CD4-positive, alpha-beta T cell treated with Interleukin-17A for 1 hour (primary cell): ENCODE measurements at regions not wholly inside any gene's neighbourhood (a gene's known extent, or its start where the extent isn't known, plus 50 kb on each side); places are given as distances from the start of the nearest gene placed in this dataset.
"Not testable (repeated sequence)": the region's sequence is repeated elsewhere in the genome, so short reads cannot be mapped to it uniquely, and the experiment has no call there.

Source experiments
- DNase-seq: peaks from one replicate; pipeline ENCODE4 v3.0.0-alpha.2; 2020

DNA sequence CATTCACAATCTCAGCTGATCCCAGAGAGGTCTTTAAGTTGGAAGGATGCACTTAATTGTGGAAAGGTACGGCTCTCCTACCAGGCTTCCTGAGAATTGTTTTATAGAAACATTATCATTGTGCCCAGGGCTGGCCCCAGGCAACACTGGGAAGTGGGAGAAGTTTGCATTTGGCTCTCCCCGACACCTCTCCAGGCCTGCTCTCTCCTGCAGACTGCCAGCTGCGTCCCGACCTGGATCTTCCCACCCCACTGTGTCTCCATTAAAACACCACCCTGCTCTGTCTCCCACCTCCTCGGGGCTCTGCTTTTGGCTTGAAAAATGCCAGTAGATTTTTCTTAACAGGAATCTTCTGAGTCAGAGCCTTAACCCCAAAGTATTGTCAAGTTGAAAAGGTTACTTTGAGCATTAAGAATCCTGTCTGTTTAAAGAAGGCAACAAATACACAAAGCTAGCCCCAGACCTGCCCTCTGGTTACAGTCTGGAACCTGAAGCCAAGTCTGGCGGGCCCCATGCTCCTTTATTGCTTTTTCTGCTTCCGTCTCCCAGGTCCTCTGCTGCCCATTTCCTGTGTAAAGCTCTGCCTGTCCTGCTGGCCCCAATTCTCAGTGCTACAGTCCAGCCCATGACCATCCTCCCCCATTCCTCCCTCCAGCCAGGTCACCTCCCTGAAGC lies 530.2 kb downstream of the SOX6 start:
- DNase-seq, result no peak

DNA sequence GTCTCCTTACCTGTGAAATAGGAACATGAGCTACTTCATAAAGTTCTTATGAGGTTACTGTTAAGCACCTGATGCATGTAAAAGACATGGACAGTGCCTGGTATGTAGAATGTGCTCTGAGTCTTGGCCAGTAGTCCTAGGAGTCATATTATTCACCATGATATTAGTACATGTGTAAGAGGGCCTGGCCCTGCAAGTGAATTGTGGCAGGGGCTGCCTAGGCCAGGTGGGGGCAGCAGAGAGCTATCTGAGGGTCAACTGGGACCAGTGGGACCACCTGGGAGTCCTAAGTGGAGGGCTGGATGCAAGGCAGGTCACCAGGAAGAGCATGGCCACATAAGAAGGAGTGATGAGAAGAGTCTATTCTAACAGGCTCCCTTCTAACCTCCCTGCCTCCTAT lies 529.5 kb downstream of the SOX6 start:
- DNase-seq, result no peak

DNA sequence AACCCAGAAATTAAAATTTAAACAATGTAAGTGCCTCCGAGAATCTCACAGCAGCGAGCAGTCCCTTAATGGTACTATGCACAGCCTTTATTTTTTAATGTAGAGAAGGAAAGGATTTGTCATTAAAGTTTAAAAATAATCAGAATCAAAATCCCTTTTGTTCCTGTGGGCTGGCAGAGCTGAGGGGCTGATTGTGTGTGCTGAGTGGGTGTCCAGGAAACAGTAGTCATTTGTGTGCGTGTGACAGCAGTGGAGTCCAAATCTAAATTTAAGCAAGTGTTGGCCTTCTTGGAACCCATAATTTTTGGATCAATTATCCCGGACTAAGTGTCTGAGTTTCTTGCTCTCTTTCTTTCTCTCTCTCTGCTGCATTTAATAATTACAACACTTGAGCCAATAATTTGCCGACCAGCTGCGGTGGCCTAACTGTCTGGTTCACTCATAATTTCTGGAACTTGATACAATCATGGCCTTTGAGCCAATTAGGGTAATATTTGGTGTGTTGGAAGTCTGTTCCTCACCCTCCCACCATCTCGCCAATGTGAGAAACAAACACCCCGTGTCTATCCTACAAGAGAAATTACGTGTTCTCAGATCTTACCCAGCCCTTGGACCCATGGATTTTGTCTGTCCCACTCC lies 528.0 kb downstream of the SOX6 start:
- DNase-seq, result no peak

DNA sequence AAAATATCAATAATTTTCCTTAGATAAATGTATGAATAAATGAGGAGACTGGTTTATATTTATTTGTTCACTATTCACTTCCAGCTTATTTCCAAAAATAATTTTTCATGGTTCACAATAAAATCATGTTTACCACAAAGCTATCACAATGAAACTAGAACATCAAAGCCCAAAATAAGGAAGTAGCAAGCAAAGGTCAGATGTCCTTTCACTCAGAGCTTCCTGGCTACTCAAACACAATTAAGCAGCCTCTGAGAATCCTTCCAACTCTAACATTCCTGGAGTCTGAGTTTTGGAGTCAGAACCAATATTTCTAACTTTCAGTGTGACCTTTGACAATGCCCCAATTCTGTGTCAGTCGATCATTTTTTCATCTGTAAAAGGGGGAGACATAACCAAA lies 527.0 kb downstream of the SOX6 start:
- no peak for DNase-seq

DNA sequence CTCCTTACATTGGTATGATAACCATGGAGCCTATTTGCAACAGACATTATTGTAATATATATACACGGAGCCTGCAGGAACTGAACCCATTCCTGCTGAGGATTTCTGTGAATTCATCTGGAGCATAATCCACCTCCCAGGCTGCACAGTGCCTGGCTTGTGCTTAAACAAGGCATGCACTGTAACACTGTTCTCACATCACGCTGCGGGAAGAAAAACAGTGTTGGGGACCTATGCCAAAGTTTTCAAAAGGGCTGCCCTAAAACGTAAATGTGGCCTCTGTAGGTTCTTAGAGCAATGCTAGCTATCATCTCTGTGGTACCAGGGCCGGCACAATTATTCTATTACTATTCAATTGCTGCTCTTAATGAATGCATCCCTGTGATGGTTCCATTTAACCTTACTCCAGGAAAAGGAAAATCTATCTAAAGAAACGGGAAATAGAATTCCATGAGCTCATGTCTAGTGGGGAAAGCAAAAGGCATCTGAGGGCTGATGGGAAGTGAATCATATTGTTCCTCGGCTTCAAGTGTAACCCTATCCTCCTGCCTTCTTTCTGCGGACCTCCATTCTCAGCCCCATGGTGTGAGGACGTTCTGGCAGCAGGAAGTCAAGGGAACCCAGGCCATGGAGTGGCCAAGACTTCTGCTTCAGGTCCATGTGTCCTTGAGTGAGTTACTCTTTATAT lies 525.5 kb downstream of the SOX6 start:
- no peak for DNase-seq

DNA sequence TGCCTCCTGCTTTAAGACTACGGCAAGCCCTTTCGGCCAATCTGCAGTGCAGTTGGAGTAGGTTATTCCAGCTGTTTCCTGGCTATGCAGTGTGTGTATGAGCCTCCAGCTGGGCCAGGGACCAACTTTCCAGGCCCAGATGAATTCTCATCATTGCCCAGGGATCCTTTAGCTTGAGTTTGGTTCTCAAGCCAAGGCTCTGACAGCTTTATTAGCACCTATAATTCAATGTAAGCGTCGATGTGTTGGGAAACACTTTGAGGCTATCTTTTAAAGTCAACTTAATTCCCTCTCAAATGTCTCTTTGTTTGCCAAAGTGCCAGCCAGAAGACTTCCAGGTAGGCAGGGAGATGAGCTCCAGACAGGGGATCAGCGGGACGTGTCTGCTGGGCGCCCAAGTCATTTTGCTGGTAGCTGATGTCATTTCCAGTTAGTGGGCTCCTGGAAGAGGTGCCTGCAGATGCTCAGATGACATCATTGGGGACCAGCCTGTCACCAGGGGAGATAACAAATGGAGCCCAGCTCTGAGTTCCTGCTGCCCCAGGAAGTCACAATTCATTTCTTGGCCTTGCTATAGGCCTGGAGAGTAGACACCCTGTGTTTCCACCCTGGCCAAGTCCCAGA lies 520.4 kb downstream of the SOX6 start:
- DNase-seq, result no peak

DNA sequence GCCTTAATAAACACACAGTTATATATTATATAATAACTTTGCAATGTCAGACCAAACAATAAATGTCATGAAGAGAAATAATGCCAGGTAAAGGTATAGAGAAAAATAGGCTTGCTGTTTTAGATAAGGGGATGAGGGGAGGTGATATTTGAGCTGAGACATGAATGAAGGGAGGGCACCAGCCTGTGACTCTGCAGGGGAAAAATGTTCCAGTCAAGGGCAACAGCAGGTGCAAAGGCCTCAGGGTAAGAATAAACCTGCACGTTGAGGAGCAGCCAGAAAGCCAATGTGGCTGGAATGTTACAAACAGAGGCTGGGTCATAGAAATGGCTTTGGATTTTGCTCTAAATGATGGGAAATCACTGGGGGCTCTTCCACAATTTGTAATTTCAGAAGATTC lies 519.6 kb downstream of the SOX6 start:
- DNase-seq, result no peak

DNA sequence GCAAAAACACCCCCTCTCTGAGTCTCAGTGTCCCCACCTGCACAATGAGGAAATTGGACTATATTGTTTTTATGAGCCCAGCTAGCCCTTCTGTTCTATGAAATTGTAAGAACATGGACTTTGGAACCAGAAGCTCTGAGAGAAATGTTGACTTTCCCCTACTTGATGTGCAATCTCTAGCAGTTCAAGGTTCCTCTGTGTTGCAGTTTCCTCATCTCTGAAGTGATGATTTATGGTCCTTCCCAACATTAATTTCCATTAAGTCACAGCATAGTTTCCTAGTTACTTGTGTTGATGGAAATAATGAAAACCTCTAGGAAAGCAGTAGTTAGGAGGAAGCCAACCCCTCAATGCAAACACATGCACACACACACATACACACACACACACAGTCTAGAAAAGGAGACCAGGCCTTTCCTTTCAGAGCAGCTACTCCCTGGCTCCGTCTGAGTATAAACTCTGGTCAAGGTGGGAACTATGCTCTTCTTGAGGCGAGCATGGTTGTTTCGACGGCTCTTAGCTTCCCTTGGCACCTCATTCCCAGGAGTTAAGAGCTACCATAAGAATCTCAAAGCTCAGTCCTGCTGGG lies 518.4 kb downstream of the SOX6 start:
- no peak for DNase-seq

DNA sequence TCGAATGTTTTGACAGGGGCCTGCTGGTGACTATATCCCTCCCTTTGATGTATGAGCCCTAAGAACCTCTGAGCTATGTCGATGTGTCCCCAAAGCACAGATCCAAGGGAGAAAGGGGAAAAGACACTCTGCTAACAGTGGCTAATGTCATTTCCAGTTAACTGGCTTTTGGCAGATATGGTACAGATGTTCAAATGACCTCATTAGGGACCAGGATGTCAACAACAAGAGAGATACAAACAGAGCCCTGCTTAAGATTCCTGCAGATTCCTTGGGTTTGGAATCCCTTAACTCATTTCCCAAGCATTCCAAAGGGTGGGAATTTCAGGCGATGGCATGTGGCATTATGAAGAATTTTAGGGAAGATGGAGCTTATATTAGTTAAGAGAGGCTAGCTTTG lies 517.3 kb downstream of the SOX6 start:
- no peak for DNase-seq

DNA sequence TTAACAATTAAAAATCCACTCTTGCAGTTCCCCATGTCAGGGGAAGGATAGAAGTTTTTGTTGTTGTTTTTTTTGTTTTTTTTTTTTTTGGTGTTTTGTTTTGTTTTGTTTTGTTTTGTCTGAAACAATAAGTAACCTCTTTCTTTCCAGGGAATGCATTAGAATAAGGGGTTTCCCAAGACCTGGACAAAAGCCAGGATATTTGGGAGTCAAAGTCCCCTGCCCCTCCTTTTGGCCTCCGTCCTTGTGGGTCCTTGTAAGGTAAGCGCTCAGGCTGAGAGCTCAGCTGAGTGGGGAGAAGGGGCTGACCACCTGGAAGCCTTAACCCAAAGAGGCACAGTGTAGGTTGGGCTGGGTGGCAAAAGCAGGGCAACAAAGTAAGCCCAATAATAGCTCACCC lies 515.4 kb downstream of the SOX6 start:
- no peak for DNase-seq

DNA sequence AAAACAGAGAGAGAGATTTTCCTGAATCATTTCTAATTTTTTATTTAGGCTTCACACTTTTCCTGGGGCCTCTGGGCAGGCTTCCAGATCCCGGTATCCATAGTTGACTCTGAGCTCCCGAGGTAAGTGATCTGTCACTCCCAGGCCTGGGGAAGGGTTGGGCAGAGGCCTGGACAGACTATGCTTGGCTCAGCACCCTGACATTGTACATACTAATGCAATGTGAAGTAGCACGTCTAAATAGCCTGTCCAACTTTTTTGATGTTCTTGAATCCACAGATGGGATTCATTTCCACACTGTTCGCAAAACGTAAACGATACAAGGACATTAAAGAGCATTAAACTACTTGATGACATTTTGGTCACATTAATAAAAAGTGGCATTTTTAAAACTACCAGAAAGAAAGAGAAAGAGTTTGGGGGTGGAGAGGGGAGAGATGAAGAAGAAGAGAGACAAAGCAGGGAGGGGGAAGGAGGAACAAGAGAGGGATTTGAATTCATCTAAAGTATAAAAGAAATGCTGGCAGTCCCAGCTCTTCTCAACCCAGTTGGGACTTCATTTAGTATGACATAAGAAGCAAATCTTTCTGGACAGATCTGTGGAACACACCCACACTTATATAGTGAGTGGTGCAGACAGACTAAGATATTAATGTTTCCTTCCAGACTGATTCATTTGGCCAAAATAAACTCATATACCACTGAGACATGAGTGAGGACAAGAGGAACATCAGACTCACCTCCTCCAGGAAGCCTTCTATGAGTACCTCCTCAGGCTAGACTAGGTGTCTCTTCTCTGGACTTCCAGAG lies 514.2 kb downstream of the SOX6 start:
- DNase-seq, result no peak

DNA sequence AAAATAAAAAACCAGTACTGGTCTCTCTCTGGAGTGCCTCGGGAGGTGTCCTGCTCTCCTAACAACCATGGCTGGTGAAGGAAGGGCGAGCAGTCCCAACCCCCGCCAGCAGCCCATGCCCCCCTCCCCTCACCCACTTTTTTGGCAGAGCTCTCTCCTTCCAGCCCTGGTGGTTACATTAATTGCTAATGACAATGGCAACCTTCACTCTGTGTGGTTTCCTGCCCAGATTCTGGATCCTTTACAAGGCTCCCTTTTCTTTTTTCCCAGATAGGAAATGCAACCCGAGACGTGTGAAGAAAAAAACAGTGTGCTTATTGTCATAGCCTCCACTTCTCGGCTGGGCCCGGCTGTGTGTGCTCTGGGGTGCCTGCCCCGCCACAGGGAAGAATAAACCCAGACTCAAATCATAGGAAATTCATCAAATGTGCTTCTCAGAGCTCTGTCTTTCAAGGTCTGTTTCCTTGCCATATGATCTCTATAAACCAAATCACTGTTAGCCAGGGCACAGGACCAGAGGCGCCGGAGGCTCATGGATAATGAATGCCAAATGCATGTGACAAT lies 513.0 kb downstream of the SOX6 start:
- no peak for DNase-seq

DNA sequence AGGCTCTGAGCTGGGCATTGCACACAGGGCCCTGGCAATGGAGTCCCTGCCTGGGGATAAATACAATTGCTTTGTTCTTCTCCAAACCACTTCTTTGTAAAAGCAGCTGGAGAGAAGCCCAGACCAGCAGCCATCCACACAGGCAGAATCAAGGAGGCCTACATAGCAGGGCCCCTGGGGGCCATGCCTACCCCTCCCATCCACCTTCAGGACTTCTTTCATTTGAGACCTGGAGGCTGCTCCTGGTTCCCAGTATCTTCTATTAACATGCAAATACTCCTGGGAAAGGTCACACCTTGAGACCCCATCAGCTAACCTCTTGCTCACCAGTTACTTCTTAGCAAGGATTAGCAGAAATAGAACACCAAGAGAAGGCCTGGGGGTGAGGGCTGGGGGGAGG lies 511.1 kb downstream of the SOX6 start:
- DNase-seq, result no peak

DNA sequence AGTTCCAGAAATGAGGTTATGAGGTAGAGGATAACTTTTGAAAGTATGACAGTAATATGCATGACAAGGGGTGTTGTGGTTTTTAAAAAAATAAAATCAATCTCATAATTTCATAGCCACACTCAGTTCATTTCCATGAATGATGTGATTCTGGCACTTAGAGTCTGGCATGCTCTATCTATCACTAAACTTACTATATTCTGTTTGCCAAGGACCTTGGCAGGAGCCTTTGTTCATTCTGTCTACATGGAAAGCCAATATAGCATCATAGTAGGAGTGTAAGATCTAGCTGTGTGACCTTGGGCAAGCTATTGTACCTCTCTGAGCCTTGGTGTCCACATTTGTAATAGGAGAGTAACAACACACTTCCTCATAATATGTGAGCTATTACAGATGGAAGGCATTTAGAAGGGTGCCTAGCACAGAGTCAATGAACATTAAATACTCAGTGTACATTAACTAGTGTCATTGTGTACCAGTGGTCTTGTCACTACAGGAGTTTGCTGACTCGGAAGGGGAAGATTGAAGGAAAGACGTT lies 507.6 kb downstream of the SOX6 start:
- no peak for DNase-seq

DNA sequence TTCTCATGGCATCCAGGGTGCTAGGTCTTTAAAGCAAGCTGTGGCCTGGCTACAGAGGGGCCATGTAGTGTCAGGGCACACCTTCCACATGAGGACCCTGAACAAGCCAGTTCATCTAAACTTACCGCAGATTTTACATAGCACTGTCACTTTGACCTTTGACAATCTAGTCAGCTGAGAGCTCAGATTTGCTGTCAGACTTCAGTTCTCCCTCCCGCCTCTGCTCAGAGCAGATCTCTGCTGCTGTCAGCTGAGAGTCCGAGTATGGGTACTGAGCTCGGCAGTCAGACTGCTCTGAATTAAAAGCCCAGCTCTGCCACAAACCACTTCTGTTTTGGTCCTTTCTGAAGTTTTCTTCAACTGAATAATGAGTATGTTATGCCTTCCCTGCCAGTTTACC lies 507.1 kb downstream of the SOX6 start:
- no peak for DNase-seq

DNA sequence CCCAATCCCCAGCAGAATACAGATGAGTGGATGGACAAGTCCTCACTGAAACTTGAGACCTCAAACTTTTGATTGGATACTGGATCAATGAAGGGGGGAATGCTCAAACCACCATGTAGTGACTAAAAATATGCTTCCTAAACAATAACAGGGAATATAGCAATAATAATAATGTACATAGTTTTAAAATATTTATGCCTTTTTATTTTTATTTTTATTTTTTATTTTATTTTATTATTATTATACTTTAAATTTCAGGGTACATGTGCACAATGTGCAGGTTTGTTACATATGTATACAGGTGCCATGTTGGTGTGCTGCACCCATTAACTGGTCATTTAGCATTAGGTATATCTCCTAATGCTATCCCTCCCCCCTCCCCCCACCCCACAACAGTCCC lies 506.0 kb downstream of the SOX6 start:
- DNase-seq, result not testable (repeated sequence)

DNA sequence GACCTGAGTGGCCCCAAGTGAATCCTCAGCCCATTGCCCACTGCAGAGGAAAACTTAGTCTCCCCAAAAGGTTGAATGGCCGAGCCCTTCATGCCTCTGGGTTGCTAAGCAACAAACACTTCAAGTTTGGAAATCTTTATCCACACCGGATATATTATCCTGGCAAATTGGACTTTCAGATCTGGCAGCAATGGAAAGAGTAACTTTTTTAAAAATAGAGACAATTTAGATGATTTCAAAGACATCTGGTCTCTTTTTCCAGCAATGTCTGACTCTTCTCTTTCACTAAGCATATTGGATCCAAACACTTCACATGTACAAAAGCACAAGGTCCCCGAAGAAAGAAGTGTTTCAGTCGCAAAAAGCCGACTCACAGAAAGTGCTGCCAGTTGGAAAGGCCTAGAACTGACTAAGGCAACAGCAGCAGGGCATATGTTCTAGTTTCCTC lies 505.3 kb downstream of the SOX6 start:
- no peak for DNase-seq

DNA sequence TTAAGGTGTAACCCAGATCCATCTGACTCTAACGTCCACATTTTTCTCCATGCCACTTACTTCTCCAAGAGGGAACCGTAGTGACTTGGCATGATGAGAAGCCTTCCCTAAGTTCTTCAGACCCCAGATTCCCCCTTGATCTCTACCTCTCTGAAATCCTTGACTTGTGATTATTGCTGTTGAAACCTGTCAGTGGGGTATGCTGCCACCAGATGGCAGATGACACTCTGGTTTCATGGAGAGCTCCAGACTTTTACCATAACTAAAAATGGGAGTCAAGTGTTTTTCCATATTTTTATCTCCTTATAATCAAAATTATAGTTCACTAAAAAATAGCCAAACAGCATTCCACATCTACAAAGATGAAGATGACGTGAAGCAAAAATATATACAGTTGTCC lies 504.2 kb downstream of the SOX6 start:
- DNase-seq, result no peak

DNA sequence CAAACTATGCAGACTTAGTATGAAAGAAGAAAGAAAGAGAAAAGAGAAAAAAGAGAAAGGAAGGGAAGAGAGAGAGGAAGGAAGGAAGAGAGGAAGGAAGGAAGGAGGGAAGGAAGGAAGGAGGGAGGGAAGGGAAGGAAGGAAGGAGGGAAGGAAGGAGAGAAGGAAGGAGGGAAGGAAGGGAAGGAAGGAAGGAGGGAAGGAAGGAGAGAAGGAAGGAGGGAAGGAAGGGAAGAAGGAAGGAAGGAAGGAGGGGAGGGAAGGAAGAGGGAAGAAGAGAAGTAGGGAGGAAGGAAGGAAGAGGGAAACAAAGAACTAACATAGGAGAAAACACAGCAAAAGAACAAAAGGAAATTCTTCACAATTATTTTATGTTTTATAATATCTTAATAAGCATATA lies 502.1 kb downstream of the SOX6 start:
- no peak for DNase-seq

DNA sequence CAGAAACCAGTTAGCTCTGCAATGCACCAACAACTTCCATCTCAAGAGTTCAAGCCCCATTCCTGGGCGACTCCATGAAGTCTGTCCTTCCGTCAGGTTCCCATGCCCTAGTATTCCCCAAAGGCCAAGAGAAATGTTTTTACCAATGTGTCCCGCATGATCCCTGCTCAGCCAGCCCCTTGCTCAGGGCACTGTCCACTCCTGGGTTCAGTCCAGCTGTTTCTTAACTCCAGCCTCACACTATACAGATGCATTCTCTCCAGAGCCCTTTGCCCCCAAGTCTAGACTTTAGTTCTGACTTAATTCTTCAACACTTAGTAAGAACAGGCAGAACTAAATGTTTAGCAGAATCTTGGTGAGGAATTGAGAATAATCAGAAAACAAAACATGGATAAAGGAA lies 497.5 kb downstream of the SOX6 start:
- DNase-seq, result no peak

DNA sequence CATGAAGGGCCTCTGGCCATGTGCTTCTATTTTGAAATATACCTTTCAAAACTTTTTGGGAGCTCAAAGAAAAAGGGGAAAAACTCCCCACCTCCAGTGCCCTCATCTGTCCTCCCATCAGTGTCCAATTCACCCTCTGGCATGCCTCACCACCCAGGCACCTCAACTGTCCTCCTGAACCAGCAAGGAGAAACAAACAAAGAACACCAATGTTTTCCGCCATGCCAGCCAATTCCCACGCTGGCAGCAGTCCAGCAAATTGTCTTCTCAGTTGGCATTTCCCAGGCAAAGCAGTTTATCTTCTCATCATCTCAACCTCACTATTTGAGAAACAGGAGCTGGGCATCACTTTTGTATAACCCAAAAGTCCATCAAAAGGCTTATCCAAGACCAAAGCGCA lies 496.9 kb downstream of the SOX6 start:
- no peak for DNase-seq

DNA sequence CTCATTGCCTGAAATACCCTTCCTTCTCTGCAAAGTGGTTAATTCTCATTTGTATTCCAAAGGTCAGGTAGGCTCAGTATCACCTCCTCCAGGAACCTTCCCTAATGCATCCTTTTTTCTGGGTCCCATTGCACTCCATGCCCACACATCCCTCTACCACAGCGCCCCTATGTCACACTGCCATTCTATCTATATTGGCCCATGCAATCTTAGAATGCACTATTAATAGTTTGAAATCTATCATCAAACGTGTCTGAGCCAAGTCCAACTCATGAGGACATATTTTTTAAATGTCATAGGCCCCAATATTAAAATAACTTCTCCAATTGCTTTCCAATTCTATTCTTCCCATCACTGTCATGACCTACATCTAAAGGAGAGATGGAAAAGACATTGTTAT lies 495.1 kb downstream of the SOX6 start:
- DNase-seq, result no peak
